Spleen (tissue), 7 donors: ENCODE measurements at regions not wholly inside any gene's neighbourhood (a gene's known extent, or its start where the extent isn't known, plus 50 kb on each side); places are given as distances from the start of the nearest gene placed in this dataset.

Source experiments
- POLR2A ChIP-seq, 3 donors: fragments of 450-650 bp; IDR thresholded peaks; one replicate each; pipeline ENCODE4 v1.5.1; 2017; ENCODE audit warnings: antibody characterized with exemption in 3 of 3, mild to moderate bottlenecking in 1 of 3
- POLR2AphosphoS5 ChIP-seq, 3 donors: sonication (generic); formaldehyde crosslinking; IDR thresholded peaks; one replicate each; pipeline ENCODE4 v1.5.1; 2017; ENCODE audit warnings: antibody characterized with exemption in 3 of 3
- TF ChIP-seq, protein P1 (sequence below), 11 experiments: fragments of 200-600 bp in 7 of 11; fragments of 450-650 bp in 4 of 11; sonication (generic) in 4 of 11; IDR thresholded peaks in 8 of 11; conservative IDR thresholded peaks in 3 of 11; 1 replicate in 7 of 11; 2 replicates in 4 of 11; pipeline versions ENCODE4 v1.4.0 to v1.8.0; 2016 to 2021; ENCODE audit warnings: antibody characterized with exemption in 11 of 11, inconsistent platforms in 4 of 11, mild to moderate bottlenecking in 1 of 11
- donor health status: DM: no; HTN: no; CAD: no; lungs with moderate emphysema.
- donor health status: DM: no; HTN: no; CAD: no.
- donor health status: DM: no; HTN: no; CAD: no.

DNA sequence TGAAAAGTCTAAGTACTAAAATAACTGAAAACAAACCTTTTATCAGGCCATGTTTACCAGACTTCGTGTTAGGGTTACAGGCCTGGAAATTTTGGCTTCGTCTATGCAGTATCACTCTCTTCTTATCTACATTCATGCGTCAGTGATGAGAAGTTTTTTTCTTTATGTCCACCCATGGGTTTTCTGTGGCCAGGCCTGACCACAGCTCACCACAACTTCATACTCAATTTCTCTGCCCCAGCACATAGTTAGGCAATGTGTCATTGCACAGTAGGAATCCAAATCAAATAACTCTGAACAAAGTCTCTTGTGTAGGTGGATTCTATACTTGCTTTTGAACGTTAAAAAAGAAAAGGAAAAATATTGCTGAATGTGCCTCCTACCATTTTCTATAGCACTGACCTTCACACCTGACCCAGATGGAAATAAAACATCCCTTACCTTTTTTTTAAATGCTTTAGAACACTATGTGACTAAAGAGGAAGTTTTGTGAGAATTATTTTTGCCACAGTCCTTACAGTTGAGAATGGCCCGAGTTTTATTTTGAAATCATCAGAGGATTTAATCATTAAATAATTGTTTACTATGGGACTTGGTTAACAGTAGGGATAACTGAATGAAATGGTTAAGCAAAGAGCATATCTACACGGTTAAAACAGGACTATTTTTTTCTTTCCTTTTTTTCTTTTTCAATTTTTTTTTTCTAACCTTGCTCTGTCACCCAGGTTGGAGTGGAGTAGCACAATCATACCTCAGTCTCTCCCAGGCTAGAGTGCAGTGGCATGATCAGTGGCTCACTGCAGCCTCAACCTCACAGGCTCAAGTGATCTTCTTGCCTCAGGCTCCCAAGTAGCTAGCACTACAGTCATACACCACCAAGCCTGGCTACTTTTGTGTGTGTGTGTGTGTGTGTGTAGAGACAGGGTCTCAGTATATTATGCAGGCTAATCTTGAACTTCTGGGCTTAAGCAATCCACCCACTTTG lies 1247.0 kb upstream of the ACO1 start:
- TF ChIP-seq POLR2A (IDR thresholded peaks at IDR 0.05) (no peak), POLR2AphosphoS5 (IDR thresholded peaks at IDR 0.05) (no peak)
- TF ChIP-seq, protein P1, sequence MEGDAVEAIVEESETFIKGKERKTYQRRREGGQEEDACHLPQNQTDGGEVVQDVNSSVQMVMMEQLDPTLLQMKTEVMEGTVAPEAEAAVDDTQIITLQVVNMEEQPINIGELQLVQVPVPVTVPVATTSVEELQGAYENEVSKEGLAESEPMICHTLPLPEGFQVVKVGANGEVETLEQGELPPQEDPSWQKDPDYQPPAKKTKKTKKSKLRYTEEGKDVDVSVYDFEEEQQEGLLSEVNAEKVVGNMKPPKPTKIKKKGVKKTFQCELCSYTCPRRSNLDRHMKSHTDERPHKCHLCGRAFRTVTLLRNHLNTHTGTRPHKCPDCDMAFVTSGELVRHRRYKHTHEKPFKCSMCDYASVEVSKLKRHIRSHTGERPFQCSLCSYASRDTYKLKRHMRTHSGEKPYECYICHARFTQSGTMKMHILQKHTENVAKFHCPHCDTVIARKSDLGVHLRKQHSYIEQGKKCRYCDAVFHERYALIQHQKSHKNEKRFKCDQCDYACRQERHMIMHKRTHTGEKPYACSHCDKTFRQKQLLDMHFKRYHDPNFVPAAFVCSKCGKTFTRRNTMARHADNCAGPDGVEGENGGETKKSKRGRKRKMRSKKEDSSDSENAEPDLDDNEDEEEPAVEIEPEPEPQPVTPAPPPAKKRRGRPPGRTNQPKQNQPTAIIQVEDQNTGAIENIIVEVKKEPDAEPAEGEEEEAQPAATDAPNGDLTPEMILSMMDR (IDR thresholded peaks at IDR 0.05 in 8 of 11, conservative IDR thresholded peaks at IDR 0.05 in 3 of 11) = no peak
